A673 (cell line): ENCODE measurements at regions not wholly inside any gene's neighbourhood (a gene's known extent, or its start where the extent isn't known, plus 50 kb on each side); places are given as distances from the start of the nearest gene placed in this dataset.
"Not testable (repeated sequence)": the region's sequence is repeated elsewhere in the genome, so short reads cannot be mapped to it uniquely, and the experiment has no call there.

Experiments used
- BruUV-seq: library from RNA; stranded (reverse); fragments of 400-500 nt; replicated peaks from 2 replicates; lab custom pipeline; 2021; lab: Mats Ljungman, UMichigan
- CTCF ChIA-PET: fragments of 300-600 bp; sonication (Branson Sonifier 250); formaldehyde crosslinking; loops from one replicate; lab custom pipeline; 2022; ENCODE audit warnings: antibody characterized with exemption; lab: Charles Lee
- POLR2A ChIA-PET: fragments of 300-600 bp; sonication (Branson Sonifier 250); formaldehyde crosslinking; loops from one replicate; lab custom pipeline; 2022; ENCODE audit warnings: antibody characterized with exemption; ENCODE audit not compliant: low non-redundant PET; lab: Charles Lee
- DNase-seq: peaks from one replicate; pipeline ENCODE4 v3.0.0-alpha.2; 2015; ENCODE audit warnings: low spot score
- H3K27ac ChIP-seq: fragments of 200-600 bp; sonication (generic); 2 replicates; pipeline ENCODE4 v1.5.1; 2016; ENCODE audit warnings: mixed run types, low read depth, mild to moderate bottlenecking, mixed read lengths, antibody characterized with exemption, low read length; ENCODE audit not compliant: poor library complexity, severe bottlenecking
- H3K27me3 ChIP-seq: fragments of 200-600 bp; sonication (generic); replicated peaks from 2 replicates; pipeline ENCODE4 v1.6.1; 2017; ENCODE audit warnings: mixed run types, low read depth, mild to moderate bottlenecking, mixed read lengths, antibody characterized with exemption, low read length; ENCODE audit not compliant: insufficient read depth, poor library complexity
- H3K36me3 ChIP-seq: fragments of 200-600 bp; sonication (generic); 2 replicates; pipeline ENCODE4 v1.6.1; 2016; ENCODE audit warnings: mixed run types, mild to moderate bottlenecking, mixed read lengths, antibody characterized with exemption, low read length; ENCODE audit not compliant: insufficient read depth, poor library complexity, severe bottlenecking
- H3K4me1 ChIP-seq: fragments of 200-600 bp; sonication (generic); 2 replicates; pipeline ENCODE4 v1.6.1; 2017; ENCODE audit warnings: mixed run types, mild to moderate bottlenecking, mixed read lengths, antibody characterized with exemption, low read length; ENCODE audit not compliant: insufficient read depth, poor library complexity, severe bottlenecking
- H3K4me3 ChIP-seq: fragments of 200-600 bp; sonication (generic); 2 replicates; pipeline ENCODE4 v1.5.1; 2016; ENCODE audit warnings: low read depth, mixed run types, mild to moderate bottlenecking, mixed read lengths, low read length; ENCODE audit not compliant: poor library complexity, severe bottlenecking
- H3K9me3 ChIP-seq: fragments of 200-600 bp; sonication (generic); 2 replicates; pipeline ENCODE4 v1.6.1; 2016; ENCODE audit warnings: mixed run types, low read depth, mild to moderate bottlenecking, mixed read lengths, antibody characterized with exemption, low read length; ENCODE audit not compliant: poor library complexity, severe bottlenecking
- intact Hi-C: fragments of 100-400 bp; cut with micrococcal nuclease; formaldehyde crosslinking; loops from one replicate; pipeline ENCODE4 v1.10.0; 2022; ENCODE audit not compliant: unreplicated experiment
- TF ChIP-seq, protein P1 (sequence below): fragments of 300-800, 200-600 bp; sonication (generic); conservative IDR thresholded peaks from 2 replicates; pipeline ENCODE4 v1.5.1; 2017; ENCODE audit warnings: low read depth, mild to moderate bottlenecking, antibody characterized with exemption, low read length, moderate library complexity, mixed read lengths

DNA sequence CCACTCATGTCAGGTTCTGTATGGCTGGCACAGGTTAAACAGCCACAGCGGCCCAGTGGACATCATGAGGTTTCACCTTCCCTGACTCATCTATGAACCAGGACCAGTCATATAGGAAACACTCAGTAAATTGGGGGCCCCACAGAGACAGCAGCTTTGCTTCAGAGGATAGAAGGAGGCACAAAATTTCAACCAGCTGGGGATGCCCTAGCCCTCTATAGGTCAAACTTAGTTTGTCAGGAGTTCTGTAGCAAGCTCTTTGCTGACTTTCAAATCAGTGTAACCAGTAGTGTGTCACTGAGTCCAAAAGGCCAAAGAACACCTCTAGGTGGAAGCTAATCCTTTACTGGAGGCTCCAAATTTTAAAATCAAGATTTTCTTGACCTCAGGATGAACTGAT lies 4157.8 kb upstream of the TPTE start:
- H3K4me3 ChIP-seq, H3K4me1 ChIP-seq, intact Hi-C loops, CTCF ChIA-PET, BruUV-seq, POLR2A ChIA-PET, DNase-seq, H3K9me3 ChIP-seq, H3K27ac ChIP-seq, H3K36me3 ChIP-seq, H3K27me3 ChIP-seq: not testable (repeated sequence)

DNA sequence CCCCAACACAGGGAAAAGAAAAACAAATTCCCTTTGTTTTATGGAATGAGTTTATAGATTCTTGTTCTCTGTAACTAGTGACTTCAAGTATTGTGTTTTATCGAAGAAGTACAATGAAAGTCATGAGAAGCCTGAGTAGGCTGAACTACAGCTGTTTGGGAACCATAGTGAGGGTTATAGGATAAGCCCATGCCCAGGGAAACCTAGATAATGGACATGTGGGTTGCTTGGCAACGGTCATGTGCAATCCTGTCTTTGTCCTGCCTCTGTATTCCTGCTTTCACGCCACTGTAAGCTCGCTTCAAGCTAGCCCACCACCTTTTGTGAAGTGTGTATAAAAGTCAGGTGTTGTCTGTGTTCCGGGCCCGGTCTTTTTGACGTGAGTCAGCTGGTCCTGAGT lies 4152.6 kb upstream of the TPTE start:
- BruUV-seq = TSS peak; percentile 98
- CTCF ChIA-PET = not testable (repeated sequence)
- peak overlapping the region; percentile 71 for H3K27ac ChIP-seq

DNA sequence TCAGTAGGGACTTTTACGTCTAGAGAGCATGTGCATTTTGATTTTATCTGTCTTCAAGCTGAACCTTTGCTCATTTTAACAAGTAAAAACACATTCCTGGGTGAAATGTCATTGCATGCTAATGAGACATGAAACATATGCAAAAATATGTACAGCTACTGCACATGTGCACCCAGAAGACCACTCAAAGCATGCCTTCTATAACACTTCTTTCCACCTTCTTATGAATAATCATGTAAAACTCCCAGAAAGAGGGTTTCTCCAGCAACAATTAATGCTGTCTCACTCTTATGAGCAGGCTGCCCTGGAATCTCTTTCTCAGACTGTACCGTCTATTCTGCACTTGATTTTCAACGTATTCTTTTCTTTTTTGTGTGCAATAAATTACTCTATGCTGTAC lies 4148.1 kb upstream of the TPTE start:
- DNase-seq, H3K27ac ChIP-seq, H3K27me3 ChIP-seq, H3K36me3 ChIP-seq, CTCF ChIA-PET, BruUV-seq, H3K9me3 ChIP-seq, intact Hi-C loops, H3K4me1 ChIP-seq, POLR2A ChIA-PET: not testable (repeated sequence)
- H3K4me3 ChIP-seq = peak overlapping the region; percentile 24

More for the DNA sequence above, 4152.6 kb upstream of the TPTE start:
- H3K4me1 ChIP-seq, intact Hi-C loops, DNase-seq, H3K27me3 ChIP-seq, POLR2A ChIA-PET, H3K36me3 ChIP-seq, H3K9me3 ChIP-seq: not testable (repeated sequence)
- H3K4me3 ChIP-seq = peak overlapping the region; percentile 42

DNA sequence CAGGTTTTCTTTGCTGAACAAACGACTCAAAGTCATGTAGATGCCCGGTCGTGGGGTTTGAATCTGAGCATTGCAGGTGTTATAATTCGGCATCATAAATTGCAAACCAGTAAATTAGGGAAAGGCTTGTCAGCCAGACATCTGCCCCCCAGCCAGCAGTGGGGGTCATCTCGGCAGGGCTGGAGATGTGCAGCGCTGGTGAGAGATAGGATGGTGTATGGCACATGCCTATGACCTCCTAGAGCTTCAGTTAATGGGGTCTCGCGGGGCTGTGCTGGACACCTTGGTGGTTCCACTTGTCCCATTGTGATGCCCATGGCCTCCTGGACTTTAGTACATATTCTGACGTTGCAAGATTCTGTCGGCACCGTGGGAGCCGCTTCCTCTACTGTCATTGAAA lies 4147.2 kb upstream of the TPTE start:
- DNase-seq = peak; percentile 3
- POLR2A ChIA-PET = interaction anchor here (0.7 kb wide), 1 partner anchor 15 kb away, joined by 3 read pairs; no protein-coding TSS in a partner anchor
- TSS peak; percentile 80 for BruUV-seq
- H3K4me3 ChIP-seq, intact Hi-C loops, H3K27me3 ChIP-seq, H3K27ac ChIP-seq, H3K4me1 ChIP-seq, CTCF ChIA-PET, H3K36me3 ChIP-seq, H3K9me3 ChIP-seq: not testable (repeated sequence)
- TF ChIP-seq, protein P1, sequence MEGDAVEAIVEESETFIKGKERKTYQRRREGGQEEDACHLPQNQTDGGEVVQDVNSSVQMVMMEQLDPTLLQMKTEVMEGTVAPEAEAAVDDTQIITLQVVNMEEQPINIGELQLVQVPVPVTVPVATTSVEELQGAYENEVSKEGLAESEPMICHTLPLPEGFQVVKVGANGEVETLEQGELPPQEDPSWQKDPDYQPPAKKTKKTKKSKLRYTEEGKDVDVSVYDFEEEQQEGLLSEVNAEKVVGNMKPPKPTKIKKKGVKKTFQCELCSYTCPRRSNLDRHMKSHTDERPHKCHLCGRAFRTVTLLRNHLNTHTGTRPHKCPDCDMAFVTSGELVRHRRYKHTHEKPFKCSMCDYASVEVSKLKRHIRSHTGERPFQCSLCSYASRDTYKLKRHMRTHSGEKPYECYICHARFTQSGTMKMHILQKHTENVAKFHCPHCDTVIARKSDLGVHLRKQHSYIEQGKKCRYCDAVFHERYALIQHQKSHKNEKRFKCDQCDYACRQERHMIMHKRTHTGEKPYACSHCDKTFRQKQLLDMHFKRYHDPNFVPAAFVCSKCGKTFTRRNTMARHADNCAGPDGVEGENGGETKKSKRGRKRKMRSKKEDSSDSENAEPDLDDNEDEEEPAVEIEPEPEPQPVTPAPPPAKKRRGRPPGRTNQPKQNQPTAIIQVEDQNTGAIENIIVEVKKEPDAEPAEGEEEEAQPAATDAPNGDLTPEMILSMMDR = 0 out of 2 replicates have a peak, but pooled peaks have one; percentile 21

DNA sequence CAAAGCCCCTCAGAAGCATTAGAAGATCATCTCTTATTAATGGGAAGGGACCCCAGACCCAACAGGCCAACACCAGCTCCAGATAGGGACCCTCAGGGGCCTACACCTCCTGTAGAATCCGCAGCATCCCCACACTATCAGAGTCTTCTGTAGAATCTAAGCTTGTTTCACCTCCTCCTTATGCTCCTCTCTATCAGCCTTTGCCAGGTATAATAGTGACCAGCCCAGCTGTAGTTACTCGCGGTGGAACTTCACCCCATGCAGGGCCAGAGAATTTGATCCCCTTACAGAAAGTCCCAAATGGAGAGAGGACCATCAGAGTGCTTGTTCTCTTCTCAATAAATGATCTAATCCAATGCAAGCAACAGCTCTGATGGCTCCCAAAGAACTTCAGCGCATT lies 4146.5 kb upstream of the TPTE start:
- not testable (repeated sequence) for BruUV-seq

DNA sequence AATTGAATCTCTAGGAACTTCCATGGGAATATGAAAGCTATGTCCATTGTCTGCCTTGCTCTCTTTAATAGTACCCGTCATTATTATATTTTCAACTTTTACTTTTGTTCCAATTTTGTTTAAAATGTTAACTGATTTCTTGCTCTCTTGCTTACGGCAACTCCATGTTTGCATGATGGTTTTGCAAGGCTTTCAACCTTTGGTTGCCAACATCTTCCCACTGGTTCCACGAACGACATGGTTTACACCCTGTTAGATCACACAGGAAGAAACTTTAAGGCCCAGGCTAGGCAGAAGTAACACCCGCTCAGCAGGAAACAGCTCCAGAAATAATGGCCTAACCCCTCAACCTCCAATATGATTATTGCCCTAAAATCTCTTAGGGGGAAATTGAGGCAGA lies 4145.6 kb upstream of the TPTE start:
- POLR2A ChIA-PET, CTCF ChIA-PET, intact Hi-C loops, DNase-seq, BruUV-seq, H3K27ac ChIP-seq, H3K27me3 ChIP-seq, H3K4me1 ChIP-seq, H3K4me3 ChIP-seq, H3K36me3 ChIP-seq, H3K9me3 ChIP-seq: not testable (repeated sequence)

More for the DNA sequence above, 4146.5 kb upstream of the TPTE start:
- peak; percentile 5 for DNase-seq
- intact Hi-C loops, POLR2A ChIA-PET, H3K4me1 ChIP-seq, CTCF ChIA-PET, H3K27ac ChIP-seq, H3K9me3 ChIP-seq, H3K36me3 ChIP-seq, H3K27me3 ChIP-seq, H3K4me3 ChIP-seq: not testable (repeated sequence)

DNA sequence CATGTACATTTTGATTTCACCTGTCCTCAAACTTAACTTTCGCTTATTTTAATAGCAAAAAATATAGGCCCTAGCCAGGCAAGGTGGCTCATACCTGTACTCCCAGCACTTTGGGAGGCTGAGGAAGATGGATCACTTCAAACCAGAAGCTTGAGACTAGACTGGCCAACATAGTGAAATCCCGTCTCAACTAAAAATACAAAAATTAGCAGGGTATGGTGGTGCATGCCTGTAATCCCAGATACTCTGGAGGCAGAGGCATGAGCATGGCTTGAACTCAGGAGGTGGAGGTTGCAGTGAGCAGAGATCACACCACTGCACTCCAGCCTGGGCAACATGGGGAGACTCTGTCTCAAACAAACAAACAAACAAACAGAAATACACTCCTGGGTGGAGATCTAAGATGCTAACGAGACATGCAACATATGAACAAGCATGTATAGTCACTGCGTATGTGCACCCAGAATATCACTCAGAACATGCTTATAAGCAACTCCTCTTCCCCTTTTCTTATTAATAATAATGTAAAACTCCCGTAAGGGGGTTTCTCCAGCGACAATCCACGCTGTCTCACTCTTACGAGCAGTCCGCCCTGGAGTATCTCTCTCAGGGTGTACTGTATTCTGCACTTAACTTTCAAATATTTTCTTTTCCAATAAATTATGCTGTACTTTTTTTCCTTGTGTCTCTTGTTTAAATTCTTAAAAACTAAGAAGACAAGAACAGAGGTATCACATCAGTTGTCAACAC lies 4144.9 kb upstream of the TPTE start:
- POLR2A ChIA-PET, CTCF ChIA-PET: not testable (repeated sequence)
- DNase-seq = peak; percentile 0

More for the DNA sequence above, 4144.9 kb upstream of the TPTE start:
- H3K36me3 ChIP-seq, H3K27ac ChIP-seq, intact Hi-C loops, BruUV-seq, H3K27me3 ChIP-seq, H3K4me3 ChIP-seq, H3K9me3 ChIP-seq, H3K4me1 ChIP-seq: not testable (repeated sequence)
